Activated T-helper 1 cell treated with anti-CD3 and anti-CD28 coated beads, Interleukin-2, amount 50 U/mL, for 16 hours (primary cell): ENCODE measurements at regions not wholly inside any gene's neighbourhood (a gene's known extent, or its start where the extent isn't known, plus 50 kb on each side); places are given as distances from the start of the nearest gene placed in this dataset.

ENCODE experiments used
- DNase-seq, 2 donors: peaks; one replicate each; pipeline ENCODE4 v3.0.0-alpha.2; 2020; ENCODE audit warnings: low read depth in 1 of 2, low spot score in 1 of 2

GRCh38 chr14:86462193-86462753 is 932.3 kb downstream of the FLRT2 start:
- no peak for DNase-seq

- DNase-seq, result no peak
Observed at GRCh38 chr14:86457481-86458135, 927.7 kb downstream of the FLRT2 start.

GRCh38 chr14:86450085-86450484 is 920.1 kb downstream of the FLRT2 start:
- no peak for DNase-seq

- no peak for DNase-seq
Observed at GRCh38 chr14:86442135-86442534, 912.2 kb downstream of the FLRT2 start.

GRCh38 chr14:86430853-86431252 is 900.9 kb downstream of the FLRT2 start:
- no peak for DNase-seq

- no peak for DNase-seq
Observed at GRCh38 chr14:86423214-86423613, 893.3 kb downstream of the FLRT2 start.

GRCh38 chr14:86420131-86420530 is 890.2 kb downstream of the FLRT2 start:
- DNase-seq, result no peak

GRCh38 chr14:86414146-86414545 is 884.2 kb downstream of the FLRT2 start:
- no peak for DNase-seq

- no peak for DNase-seq
Observed at GRCh38 chr14:86404989-86405649, 875.2 kb downstream of the FLRT2 start.

- DNase-seq, result no peak
Observed at GRCh38 chr14:86404425-86404824, 874.5 kb downstream of the FLRT2 start.

GRCh38 chr14:86402545-86402944 is 872.6 kb downstream of the FLRT2 start:
- no peak for DNase-seq

GRCh38 chr14:86391085-86391484 is 861.1 kb downstream of the FLRT2 start:
- DNase-seq, result no peak

- no peak for DNase-seq
Observed at GRCh38 chr14:86388216-86388615, 858.3 kb downstream of the FLRT2 start.

GRCh38 chr14:86373886-86374285 is 843.9 kb downstream of the FLRT2 start:
- DNase-seq, result no peak

- DNase-seq, result no peak
Observed at GRCh38 chr14:86372402-86372801, 842.5 kb downstream of the FLRT2 start.

GRCh38 chr14:86364634-86365033 is 834.7 kb downstream of the FLRT2 start:
- no peak for DNase-seq

GRCh38 chr14:86363576-86363975 is 833.6 kb downstream of the FLRT2 start:
- no peak for DNase-seq

- DNase-seq, result no peak
Observed at GRCh38 chr14:86363047-86363446, 833.1 kb downstream of the FLRT2 start.

- DNase-seq, result no peak
Observed at GRCh38 chr14:86357876-86358275, 827.9 kb downstream of the FLRT2 start.

- DNase-seq, result no peak
Observed at GRCh38 chr14:86357119-86357518, 827.2 kb downstream of the FLRT2 start.

GRCh38 chr14:86346818-86347384 is 817.0 kb downstream of the FLRT2 start:
- DNase-seq, result no peak

- DNase-seq, result no peak
Observed at GRCh38 chr14:86334355-86334754, 804.4 kb downstream of the FLRT2 start.
